Esophagus muscularis mucosa (tissue), 4 donors: ENCODE measurements at regions not wholly inside any gene's neighbourhood (a gene's known extent, or its start where the extent isn't known, plus 50 kb on each side); places are given as distances from the start of the nearest gene placed in this dataset.

Source experiments
- CTCF ChIP-seq, 3 experiments: fragments of 200-600 bp in 2 of 3; fragments of 450-650 bp in 1 of 3; sonication (generic) in 2 of 3; IDR thresholded peaks; one replicate each; pipeline ENCODE4 v1.5.1; 2017 to 2019; ENCODE audit warnings: antibody characterized with exemption in 3 of 3, mild to moderate bottlenecking in 2 of 3, moderate library complexity in 1 of 3
- EP300 ChIP-seq: sonication (generic); formaldehyde crosslinking; IDR thresholded peaks from one replicate; pipeline ENCODE4 v1.6.1; 2017; ENCODE audit warnings: antibody characterized with exemption
- POLR2A ChIP-seq: fragments of 450-650 bp; IDR thresholded peaks from one replicate; pipeline ENCODE4 v1.6.1; 2017; ENCODE audit warnings: antibody characterized with exemption, moderate library complexity, mild to moderate bottlenecking, low read depth
- POLR2AphosphoS5 ChIP-seq, 2 donors: sonication (generic); formaldehyde crosslinking; IDR thresholded peaks; one replicate each; pipeline ENCODE4 v1.6.1; 2017; ENCODE audit warnings: antibody characterized with exemption in 2 of 2

GRCh38 chr20:59431014-59431413, 130.6 kb downstream of the EDN3 start:
- TF ChIP-seq CTCF (IDR thresholded peaks at IDR 0.05) (no peak), POLR2A (no peak), POLR2AphosphoS5 (IDR thresholded peaks at IDR 0.05) (no peak), EP300 (no peak)
